H1 (cell line): ENCODE measurements at regions not wholly inside any gene's neighbourhood (a gene's known extent, or its start where the extent isn't known, plus 50 kb on each side); places are given as distances from the start of the nearest gene placed in this dataset.

Experiments
- CTCF ChIP-seq, 3 experiments: IDR thresholded peaks; 1 replicate in 2 of 3; 2 replicates in 1 of 3; pipeline versions ENCODE4 v1.5.1 to v1.6.1; 2011; ENCODE audit warnings: low read length in 3 of 3, mild to moderate bottlenecking in 3 of 3, inconsistent platforms in 2 of 3, low read depth in 1 of 3, moderate library complexity in 1 of 3; ENCODE audit not compliant: insufficient read depth in 1 of 3; ENCODE audit errors: control extremely low read depth in 1 of 3

- no peak for TF ChIP-seq CTCF (IDR thresholded peaks at IDR 0.05; ENCODE audit: control extremely low read depth in 1 of 3, insufficient read depth in 1 of 3, low read depth in 1 of 3, low read length in 3 of 3)
Measured at GRCh38 chr7:35894721-35895120, 93.9 kb downstream of the SEPTIN7 start (continued).
